GM12878 (cell line): ENCODE measurements at regions not wholly inside any gene's neighbourhood (a gene's known extent, or its start where the extent isn't known, plus 50 kb on each side); places are given as distances from the start of the nearest gene placed in this dataset.

Source experiments
- BCL11A ChIP-seq: IDR thresholded peaks from 2 replicates; pipeline ENCODE4 v1.6.1; 2011; ENCODE audit warnings: low read depth, low read length
- CTCF ChIP-seq, 3 experiments: IDR thresholded peaks in 2 of 3; conservative IDR thresholded peaks in 1 of 3; 2 replicates each; pipeline ENCODE4 v1.5.1; 2011; ENCODE audit warnings: low read depth in 3 of 3, low read length in 3 of 3, mild to moderate bottlenecking in 3 of 3, control low read depth in 2 of 3, moderate library complexity in 2 of 3, inconsistent platforms in 1 of 3, mixed read lengths in 1 of 3; ENCODE audit not compliant: control insufficient read depth in 2 of 3, insufficient read depth in 1 of 3; ENCODE audit errors: extremely low read depth in 1 of 3
- EZH2 ChIP-seq: IDR thresholded peaks from 2 replicates; pipeline ENCODE4 v1.6.1; 2012; ENCODE audit warnings: low read depth, mild to moderate bottlenecking, control low read depth, inconsistent platforms, low read length, borderline replicate concordance; ENCODE audit not compliant: control insufficient read depth
- JUND ChIP-seq: IDR thresholded peaks from 2 replicates; pipeline ENCODE4 v1.6.1; 2012; ENCODE audit warnings: low read depth, mild to moderate bottlenecking, low read length, improper control_type of control experiment, moderate library complexity
- POLR2A ChIP-seq: IDR thresholded peaks from 2 replicates; pipeline ENCODE4 v1.6.1; 2011; ENCODE audit warnings: low read depth, mild to moderate bottlenecking, low read length
- SPI1 ChIP-seq: IDR thresholded peaks from 2 replicates; pipeline ENCODE4 v1.6.1; 2011; ENCODE audit warnings: low read depth, mild to moderate bottlenecking, low read length, moderate library complexity, borderline replicate concordance; ENCODE audit not compliant: insufficient read depth
- TCF12 ChIP-seq: IDR thresholded peaks from 2 replicates; pipeline ENCODE4 v1.6.1; 2011; ENCODE audit warnings: low read depth, mild to moderate bottlenecking, low read length
- USF2 ChIP-seq: IDR thresholded peaks from 2 replicates; pipeline ENCODE4 v1.6.1; 2011; ENCODE audit warnings: low read depth, low read length, improper control_type of control experiment, borderline replicate concordance
- YY1 ChIP-seq: IDR thresholded peaks from 2 replicates; pipeline ENCODE4 v1.6.1; 2011; ENCODE audit warnings: low read depth, mild to moderate bottlenecking, low read length
- TF ChIP-seq, protein P1 (sequence below): fragments of 450-650 bp; IDR thresholded peaks from 2 replicates; pipeline ENCODE4 v1.6.1; 2014; ENCODE audit warnings: mild to moderate bottlenecking

- TF ChIP-seq BCL11A (no peak), POLR2A (no peak), CTCF (IDR thresholded peaks at IDR 0.05 in 2 of 3, conservative IDR thresholded peaks at IDR 0.05 in 1 of 3; ENCODE audit: control insufficient read depth in 2 of 3, extremely low read depth in 1 of 3, insufficient read depth in 1 of 3, low read depth in 3 of 3, low read length in 3 of 3) (no peak), YY1 (no peak), TCF12 (no peak), USF2 (no peak), EZH2 (no peak), JUND (no peak), SPI1 (no peak)
- TF ChIP-seq, protein P1, sequence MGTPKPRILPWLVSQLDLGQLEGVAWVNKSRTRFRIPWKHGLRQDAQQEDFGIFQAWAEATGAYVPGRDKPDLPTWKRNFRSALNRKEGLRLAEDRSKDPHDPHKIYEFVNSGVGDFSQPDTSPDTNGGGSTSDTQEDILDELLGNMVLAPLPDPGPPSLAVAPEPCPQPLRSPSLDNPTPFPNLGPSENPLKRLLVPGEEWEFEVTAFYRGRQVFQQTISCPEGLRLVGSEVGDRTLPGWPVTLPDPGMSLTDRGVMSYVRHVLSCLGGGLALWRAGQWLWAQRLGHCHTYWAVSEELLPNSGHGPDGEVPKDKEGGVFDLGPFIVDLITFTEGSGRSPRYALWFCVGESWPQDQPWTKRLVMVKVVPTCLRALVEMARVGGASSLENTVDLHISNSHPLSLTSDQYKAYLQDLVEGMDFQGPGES, result no peak
Measured at GRCh38 chr18:70985948-70986347, 697.1 kb downstream of the SOCS6 start.
